NCI-H82 treated with DMSO at 0.1 percent for 48 hours (cell line): ENCODE measurements at regions not wholly inside any gene's neighbourhood (a gene's known extent, or its start where the extent isn't known, plus 50 kb on each side); places are given as distances from the start of the nearest gene placed in this dataset.

Experiments used
- DNase-seq: peaks from one replicate; lab custom pipeline; 2025; ENCODE audit not compliant: unreplicated experiment; lab: John Stamatoyannopoulos, UW

DNA sequence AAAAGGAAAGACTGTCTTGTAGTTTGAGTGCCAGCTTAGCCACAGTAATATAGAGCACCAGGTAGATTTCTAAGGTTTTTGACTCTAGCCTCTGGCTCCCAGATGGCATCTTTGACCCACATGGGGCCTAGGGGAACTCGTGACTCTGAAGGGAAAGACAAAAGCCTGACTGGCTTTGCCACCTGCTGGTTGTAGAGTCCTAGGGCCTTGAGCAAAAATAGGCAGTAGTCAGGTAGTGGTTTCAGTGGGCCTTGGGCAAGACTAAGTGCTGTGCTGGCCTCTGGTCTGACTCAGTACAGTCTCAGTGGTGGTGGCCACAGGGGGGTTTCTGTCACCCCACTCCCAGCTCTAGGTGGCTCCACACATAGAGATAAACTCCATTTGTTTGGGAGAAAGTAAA, 349.4 kb downstream of the FAM181B start:
- DNase-seq, result no peak

DNA sequence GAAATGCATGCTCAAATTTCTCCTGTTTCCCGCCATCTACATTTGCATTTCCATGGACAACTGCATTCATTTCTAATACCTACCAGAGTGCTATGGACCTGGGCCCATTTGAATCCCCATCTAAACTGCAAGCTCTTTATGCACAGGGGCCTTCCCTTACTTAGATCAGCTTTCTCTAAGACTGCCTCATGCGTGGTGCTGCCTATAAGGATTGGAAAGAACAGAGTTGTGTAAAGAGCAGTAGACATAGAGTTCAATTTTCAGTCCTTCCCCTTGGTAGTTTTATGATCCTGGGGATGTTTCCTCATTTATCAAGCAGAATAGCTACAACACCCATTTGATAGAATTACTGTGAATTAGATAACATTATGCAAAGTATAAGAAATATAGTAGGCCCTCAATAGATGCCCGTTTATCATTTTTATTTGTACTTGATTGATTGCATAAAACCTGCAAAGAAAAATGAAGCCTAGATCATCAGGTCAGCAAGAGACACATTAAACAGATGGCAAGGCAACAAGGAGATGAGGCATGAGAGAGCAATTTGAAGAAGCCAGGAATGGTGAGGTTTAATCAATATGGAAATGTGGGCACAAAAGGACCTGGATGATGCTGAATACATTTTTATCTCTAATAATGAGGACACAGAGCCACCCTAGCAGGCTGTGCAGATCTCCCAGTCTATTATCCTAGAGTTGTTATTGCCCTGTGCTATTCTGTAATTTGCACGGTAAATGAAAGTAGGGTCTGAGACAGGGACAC, 359.7 kb downstream of the FAM181B start:
- no peak for DNase-seq

DNA sequence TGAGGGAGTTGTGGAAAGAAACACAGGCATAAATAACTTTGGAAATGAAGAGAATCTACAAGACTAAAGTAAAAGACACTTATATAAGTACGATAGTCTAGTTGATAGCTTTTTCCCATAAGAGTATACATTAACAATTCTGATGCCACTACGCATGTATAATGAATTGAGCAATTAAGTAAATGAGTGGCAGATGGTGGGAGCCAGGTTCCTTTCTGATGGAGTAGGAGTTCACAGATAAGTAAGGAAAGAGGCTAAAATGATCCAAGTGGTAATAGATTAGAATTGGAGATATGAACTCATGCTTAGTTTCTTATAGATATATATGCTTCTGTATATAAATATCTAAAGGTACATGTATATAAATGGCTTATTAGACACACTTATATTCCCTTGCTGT, 368.3 kb downstream of the FAM181B start:
- no peak for DNase-seq

DNA sequence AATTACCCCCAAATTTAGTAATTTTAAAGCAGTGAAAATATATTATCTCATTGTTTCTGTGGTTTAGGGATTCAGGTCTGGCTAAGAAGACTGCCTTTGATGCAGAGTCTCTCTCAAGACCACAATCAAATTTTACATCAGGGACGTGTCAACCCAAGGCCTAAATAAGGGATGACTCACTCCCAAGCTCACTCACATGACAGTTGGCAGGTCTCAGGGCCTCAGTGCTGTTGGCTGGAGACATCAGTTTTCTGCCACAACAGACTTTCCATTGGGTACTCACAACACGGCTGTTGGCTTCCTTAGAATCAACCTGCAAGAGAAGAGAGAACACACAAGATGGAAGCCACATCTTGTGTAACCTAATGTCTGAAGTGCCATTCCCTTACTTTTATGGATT, 377.3 kb downstream of the FAM181B start:
- no peak for DNase-seq

DNA sequence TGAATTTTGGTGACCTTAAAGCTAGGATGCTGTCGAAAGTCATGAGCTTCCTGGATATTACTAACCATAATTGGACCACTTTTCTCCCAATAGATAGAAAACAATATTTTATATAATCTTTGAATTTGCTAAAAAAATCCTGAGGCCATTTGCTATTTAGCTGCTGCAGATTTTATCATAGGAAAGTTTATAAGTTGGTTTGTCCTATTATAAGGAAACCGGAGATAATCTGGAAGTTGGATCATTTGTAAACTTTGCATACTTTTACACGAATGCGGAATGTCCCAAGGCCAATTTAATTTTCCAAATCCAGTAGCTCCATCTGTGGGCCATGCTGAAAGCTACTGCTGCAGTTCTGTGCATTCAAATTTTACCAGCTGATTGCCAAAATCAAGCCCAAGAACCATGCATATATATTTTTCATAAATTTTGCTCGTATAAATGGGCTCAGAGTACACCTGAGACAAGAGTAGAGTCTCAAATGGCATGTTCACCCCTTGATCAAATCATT, 378.3 kb downstream of the FAM181B start:
- no peak for DNase-seq

DNA sequence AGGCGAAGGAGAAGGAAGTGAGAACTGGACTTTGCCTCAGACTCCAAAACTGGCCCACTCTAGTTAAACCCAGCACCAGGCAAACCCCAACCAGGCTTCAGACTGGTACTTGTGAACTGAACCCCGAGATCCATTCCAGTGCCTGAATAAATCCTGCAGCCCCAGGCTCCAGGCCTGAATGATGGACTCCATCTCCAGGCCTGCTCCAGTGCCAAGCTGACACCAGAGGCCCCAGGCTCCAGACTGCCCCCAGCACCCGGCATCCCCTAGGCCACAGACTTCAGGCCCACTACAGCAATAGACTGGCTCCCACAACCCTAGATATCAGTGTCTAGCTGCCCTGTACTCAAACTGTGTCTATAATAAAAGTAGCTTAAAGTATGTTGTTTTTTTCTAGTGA, 406.8 kb downstream of the FAM181B start:
- no peak for DNase-seq

DNA sequence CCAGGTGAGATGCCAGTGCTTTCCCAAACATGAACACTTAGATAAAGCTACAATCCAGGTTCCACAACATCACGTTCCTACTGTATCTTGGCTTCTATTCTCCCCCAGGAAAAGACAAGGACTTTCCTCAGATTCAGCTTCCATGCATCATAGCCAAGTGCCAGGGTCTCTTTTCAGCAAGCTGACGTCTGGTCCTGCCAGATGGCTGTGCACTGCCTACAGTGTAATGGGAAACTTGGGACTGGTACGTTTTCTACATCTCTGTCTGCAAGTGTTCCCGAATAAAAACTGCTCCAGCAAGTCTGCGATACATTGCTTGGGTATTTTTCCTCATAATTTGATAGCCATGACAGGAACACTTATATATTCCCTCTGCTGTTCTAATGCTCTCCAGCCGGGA, 412.5 kb downstream of the FAM181B start:
- DNase-seq, result no peak

- DNase-seq, result no peak
These were observed 418.6 kb downstream of the FAM181B start for GRCh38 chr11:82315093-82315492.

- DNase-seq, result no peak
These were observed 424.7 kb downstream of the FAM181B start for GRCh38 chr11:82308979-82309378.

- peak; percentile 8 for DNase-seq
These were observed 428.5 kb downstream of the FAM181B start for GRCh38 chr11:82305123-82305522.

DNA sequence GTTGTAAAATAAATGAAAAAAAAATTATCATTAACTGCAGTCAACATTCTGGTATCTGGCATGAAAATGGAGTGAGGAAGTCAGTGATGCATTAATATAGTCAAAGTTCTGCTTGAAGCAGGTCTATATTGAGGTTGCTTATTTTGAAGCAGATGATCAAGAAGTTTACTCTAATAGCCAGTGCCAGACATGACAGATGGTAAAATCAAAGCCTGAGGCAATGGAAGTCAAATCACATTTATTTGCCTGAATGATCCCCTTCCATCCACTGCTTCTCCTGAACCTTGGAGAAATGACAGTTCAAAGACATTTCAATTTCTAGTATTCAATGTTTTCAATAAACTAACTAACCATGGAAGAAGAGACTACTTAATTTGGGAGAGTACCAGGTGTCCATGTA, 430.0 kb downstream of the FAM181B start:
- DNase-seq, result peak; percentile 68

- no peak for DNase-seq
These were observed 445.2 kb downstream of the FAM181B start for GRCh38 chr11:82288471-82288870.

GRCh38 chr11:82270870-82271269, 462.8 kb downstream of the FAM181B start:
- no peak for DNase-seq

DNA sequence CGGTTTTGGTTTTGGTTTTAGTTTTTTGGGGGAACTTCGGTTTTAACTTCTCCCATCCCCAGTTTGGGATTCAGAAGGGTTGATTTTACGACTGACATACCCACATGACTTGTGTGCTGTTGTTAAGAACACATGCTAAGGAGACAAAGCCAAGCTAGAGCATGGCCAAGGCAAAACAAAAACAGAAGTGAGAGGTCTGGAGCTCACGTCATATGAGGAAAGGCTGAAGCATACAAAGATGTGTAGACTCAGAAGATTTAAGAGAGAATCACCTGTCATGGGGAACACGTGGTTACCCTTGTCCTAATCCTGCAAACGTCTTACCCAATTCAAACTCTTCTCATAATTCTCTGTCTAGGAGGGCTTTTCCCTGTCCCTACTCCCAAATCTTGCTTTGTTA, 465.0 kb downstream of the FAM181B start:
- no peak for DNase-seq

GRCh38 chr11:82267186-82267585, 466.5 kb downstream of the FAM181B start:
- DNase-seq, result no peak

GRCh38 chr11:82261367-82261766, 472.3 kb downstream of the FAM181B start:
- DNase-seq, result no peak

DNA sequence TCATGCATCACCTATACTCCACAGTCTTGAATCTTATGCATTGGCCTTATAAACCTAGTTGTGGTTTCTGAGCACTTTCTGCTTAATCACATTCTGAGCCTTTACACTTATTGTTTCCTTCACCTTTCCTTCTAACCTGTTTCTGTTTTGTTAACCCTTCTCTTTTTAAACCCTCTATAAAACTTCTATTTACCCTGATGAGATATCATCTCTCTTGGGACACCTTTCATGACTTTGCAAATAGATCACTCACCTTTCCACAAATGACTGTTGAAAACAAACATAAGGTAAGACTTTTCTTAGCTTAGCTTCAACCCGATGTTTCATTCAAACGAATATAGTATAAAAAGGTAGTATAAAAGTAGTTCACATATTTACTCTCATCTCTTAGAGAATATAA, 483.6 kb downstream of the FAM181B start:
- DNase-seq, result no peak

DNA sequence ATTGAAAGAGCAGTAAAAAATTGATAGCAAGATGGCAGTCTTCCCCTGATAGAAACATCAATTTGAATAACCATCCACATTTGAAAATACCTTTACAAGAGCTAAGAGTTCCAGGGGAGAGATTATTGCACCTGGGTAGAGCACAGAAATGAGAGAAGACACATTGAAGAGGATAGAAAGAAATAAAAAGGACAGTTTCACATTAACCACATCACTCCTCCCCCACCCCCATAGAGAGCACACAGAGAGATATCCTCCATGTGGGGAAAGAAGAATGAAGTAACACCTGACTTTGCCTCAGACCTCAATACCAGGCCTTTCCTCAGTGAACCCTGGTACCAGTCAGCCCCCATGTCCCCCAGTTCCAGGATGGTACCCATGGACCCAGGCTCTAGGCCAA, 486.7 kb downstream of the FAM181B start:
- no peak for DNase-seq

DNA sequence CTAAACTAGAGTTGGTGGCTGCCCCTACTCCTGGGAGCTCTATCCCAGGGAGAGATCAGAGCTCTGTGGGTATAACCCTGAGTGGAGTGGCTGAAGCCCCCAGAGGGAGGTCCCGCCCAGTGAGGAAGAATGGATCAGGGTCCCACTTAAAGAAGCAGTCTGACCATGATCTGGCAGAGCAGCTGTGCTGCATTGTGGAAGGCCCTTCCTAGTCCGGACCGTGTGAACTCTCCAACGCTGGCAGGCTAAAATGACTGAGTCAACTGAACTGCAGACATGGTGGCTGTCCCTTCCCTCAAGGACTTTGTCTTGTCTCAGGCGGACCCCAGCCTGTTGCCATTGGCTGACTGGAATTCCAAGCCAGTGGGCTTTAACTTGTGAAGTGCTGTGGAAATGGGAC, 494.2 kb downstream of the FAM181B start:
- no peak for DNase-seq

GRCh38 chr11:82234256-82234655, 499.4 kb downstream of the FAM181B start:
- peak; percentile 9 for DNase-seq

GRCh38 chr11:82233201-82233600, 500.5 kb downstream of the FAM181B start:
- no peak for DNase-seq

GRCh38 chr11:82229341-82229740, 504.3 kb downstream of the FAM181B start:
- no peak for DNase-seq

- DNase-seq, result no peak
These were observed 507.7 kb downstream of the FAM181B start for GRCh38 chr11:82225930-82226329.
